ENCODE measurements at regions not wholly inside any gene's neighbourhood (a gene's known extent, or its start where the extent isn't known, plus 50 kb on each side); places are given as distances from the start of the nearest gene placed in this dataset.
A peak's percentile ranks its signal among the peaks of the same experiment; 100 is the strongest.

- DNase-seq (ENCODE audit: low read depth in 1 of 2, low spot score in 1 of 2), result no peak
- in situ Hi-C loops (cut with HindIII; ENCODE audit: low pct_unique_long_range_greater_than_20kb, low sequenced_read_pairs), result no loop called here
- TF ChIP-seq JUND (IDR thresholded peaks at IDR 0.05; ENCODE audit: low read depth), result no peak
Measured at GRCh38 chr15:29972051-29972450, 110.7 kb upstream of the GOLGA8J start.

- in situ Hi-C loops (cut with HindIII; ENCODE audit: low pct_unique_long_range_greater_than_20kb, low sequenced_read_pairs), result no loop called here
- TF ChIP-seq JUND (IDR thresholded peaks at IDR 0.05; ENCODE audit: low read depth), result no peak
- peak; percentile 10 to 80 for DNase-seq (ENCODE audit: low read depth in 1 of 2, low spot score in 1 of 2)
Measured at GRCh38 chr15:29970402-29970695, 112.4 kb upstream of the GOLGA8J start.

GRCh38 chr15:29969562-29970401 is 113.0 kb upstream of the GOLGA8J start:
- peak in 1 of 2 experiments; percentile 42 for DNase-seq (ENCODE audit: low read depth in 1 of 2, low spot score in 1 of 2)
- no peak for TF ChIP-seq JUND (IDR thresholded peaks at IDR 0.05; ENCODE audit: low read depth)
- in situ Hi-C loops (cut with HindIII; ENCODE audit: low pct_unique_long_range_greater_than_20kb, low sequenced_read_pairs), result no loop called here

- in situ Hi-C loops (cut with HindIII; ENCODE audit: low pct_unique_long_range_greater_than_20kb, low sequenced_read_pairs), result no loop called here
- DNase-seq (ENCODE audit: low read depth in 1 of 2, low spot score in 1 of 2), result no peak
- TF ChIP-seq JUND (IDR thresholded peaks at IDR 0.05; ENCODE audit: low read depth), result no peak
Measured at GRCh38 chr15:29968895-29969561, 113.7 kb upstream of the GOLGA8J start.

- no peak for DNase-seq (ENCODE audit: low read depth in 1 of 2, low spot score in 1 of 2)
- in situ Hi-C loops (cut with HindIII; ENCODE audit: low pct_unique_long_range_greater_than_20kb, low sequenced_read_pairs), result no loop called here
- TF ChIP-seq JUND (IDR thresholded peaks at IDR 0.05; ENCODE audit: low read depth), result no peak
Measured at GRCh38 chr15:29968099-29968894, 114.5 kb upstream of the GOLGA8J start.

GRCh38 chr15:29962407-29962806 is 120.3 kb upstream of the GOLGA8J start:
- in situ Hi-C loops (cut with HindIII; ENCODE audit: low pct_unique_long_range_greater_than_20kb, low sequenced_read_pairs), result no loop called here
- no peak for DNase-seq (ENCODE audit: low read depth in 1 of 2, low spot score in 1 of 2)

GRCh38 chr15:29959384-29960137 is 123.2 kb upstream of the GOLGA8J start:
- DNase-seq (ENCODE audit: low read depth in 1 of 2, low spot score in 1 of 2), result no peak
- no peak for TF ChIP-seq JUND (IDR thresholded peaks at IDR 0.05; ENCODE audit: low read depth)
- in situ Hi-C loops (cut with HindIII; ENCODE audit: low pct_unique_long_range_greater_than_20kb, low sequenced_read_pairs), result no loop called here

More at GRCh38 chr15:29962407-29962806, 120.3 kb upstream of the GOLGA8J start:
- TF ChIP-seq JUND (IDR thresholded peaks at IDR 0.05; ENCODE audit: low read depth), result no peak

GRCh38 chr15:29952225-29952624 is 130.0 kb upstream of the TJP1 start:
- no peak for TF ChIP-seq JUND (IDR thresholded peaks at IDR 0.05; ENCODE audit: low read depth)
- in situ Hi-C loops (cut with HindIII; ENCODE audit: low pct_unique_long_range_greater_than_20kb, low sequenced_read_pairs), result no loop called here
- no peak for DNase-seq (ENCODE audit: low read depth in 1 of 2, low spot score in 1 of 2)

GRCh38 chr15:29945943-29946596 is 123.8 kb upstream of the TJP1 start:
- DNase-seq (ENCODE audit: low read depth in 1 of 2, low spot score in 1 of 2), result no peak
- in situ Hi-C loops (cut with HindIII; ENCODE audit: low pct_unique_long_range_greater_than_20kb, low sequenced_read_pairs), result no loop called here
- TF ChIP-seq JUND (IDR thresholded peaks at IDR 0.05; ENCODE audit: low read depth), result no peak

GRCh38 chr15:29944925-29945324 is 122.7 kb upstream of the TJP1 start:
- no peak for DNase-seq (ENCODE audit: low read depth in 1 of 2, low spot score in 1 of 2)
- TF ChIP-seq JUND (IDR thresholded peaks at IDR 0.05; ENCODE audit: low read depth), result no peak
- in situ Hi-C loops (cut with HindIII; ENCODE audit: low pct_unique_long_range_greater_than_20kb, low sequenced_read_pairs), result no loop called here

GRCh38 chr15:29942548-29942947 is 120.3 kb upstream of the TJP1 start:
- no peak for DNase-seq (ENCODE audit: low read depth in 1 of 2, low spot score in 1 of 2)
- no peak for TF ChIP-seq JUND (IDR thresholded peaks at IDR 0.05; ENCODE audit: low read depth)
- in situ Hi-C loops (cut with HindIII; ENCODE audit: low pct_unique_long_range_greater_than_20kb, low sequenced_read_pairs), result no loop called here

GRCh38 chr15:29942143-29942542 is 119.9 kb upstream of the TJP1 start:
- DNase-seq (ENCODE audit: low read depth in 1 of 2, low spot score in 1 of 2), result peak in 1 of 2 experiments; percentile 55
- in situ Hi-C loops (cut with HindIII; ENCODE audit: low pct_unique_long_range_greater_than_20kb, low sequenced_read_pairs), result no loop called here
- TF ChIP-seq JUND (IDR thresholded peaks at IDR 0.05; ENCODE audit: low read depth), result no peak
